HCT116 (cell line): ENCODE measurements at regions not wholly inside any gene's neighbourhood (a gene's known extent, or its start where the extent isn't known, plus 50 kb on each side); places are given as distances from the start of the nearest gene placed in this dataset.

Source experiments
- ATAC-seq: fragments of 200-7000 bp; cut with Tn5 transposase; 2 replicates; pipeline ENCODE4 v1.9.1; 2020; ENCODE audit warnings: mild to moderate bottlenecking, moderate library complexity
- BruUV-seq: library from RNA; stranded (reverse); fragments of 400-500 nt; replicated peaks from 2 replicates; lab custom pipeline; 2021; lab: Mats Ljungman, UMichigan
- CTCF ChIA-PET: fragments of 300-600 bp; sonication (Branson Sonifier 250); formaldehyde crosslinking; loops from one replicate; lab custom pipeline; 2021; ENCODE audit warnings: antibody characterized with exemption; lab: Charles Lee
- POLR2A ChIA-PET: fragments of 300-600, 350-600 bp; sonication (Branson Sonifier 250); formaldehyde crosslinking; loops from one replicate; lab custom pipeline; 2021; ENCODE audit warnings: antibody characterized with exemption; lab: Charles Lee
- RAD21 ChIA-PET, 2 experiments: fragments of 300-600 bp; sonication (Branson Sonifier 250); formaldehyde crosslinking; loops; one replicate each; lab custom pipeline; 2023; ENCODE audit warnings: low total read pairs in 2 of 2; ENCODE audit not compliant: uncharacterized antibody in 2 of 2, unreplicated experiment in 2 of 2, low non-redundant PET in 1 of 2; lab: Charles Lee
- DNase-seq: peaks from one replicate; pipeline ENCODE4 v3.0.0-alpha.2; 2010; ENCODE audit warnings: low read depth, low spot score
- H2AFZ ChIP-seq: fragments of 200-600 bp; shearing (Covaris generic), sonication (generic); 2 replicates; pipeline ENCODE4 v1.6.1; 2017; ENCODE audit warnings: low read depth, mixed run types, mixed read lengths, antibody characterized with exemption, low read length; ENCODE audit not compliant: poor library complexity, severe bottlenecking
- H3K27ac ChIP-seq: 2 replicates; pipeline ENCODE4 v1.5.1; 2012; ENCODE audit warnings: low read depth, low read length
- H3K27me3 ChIP-seq: fragments of 200-600 bp; sonication (generic); 2 replicates; pipeline ENCODE4 v1.6.1; 2016; ENCODE audit warnings: mixed run types, low read length, mixed read lengths; ENCODE audit not compliant: insufficient read depth
- H3K36me3 ChIP-seq, 2 experiments: fragments of 200-500 bp in 1 of 2; fragments of 200-600 bp in 1 of 2; sonication (Bioruptor generic) in 1 of 2; sonication (generic) in 1 of 2; 2 replicates each; pipeline versions ENCODE4 v1.5.1 to v1.6.1; 2014 to 2016; ENCODE audit warnings: low read length in 2 of 2, inconsistent platforms in 1 of 2, mixed read lengths in 1 of 2, mixed run types in 1 of 2; ENCODE audit not compliant: insufficient read depth in 2 of 2, control insufficient read depth in 1 of 2
- H3K4me1 ChIP-seq, 2 experiments: fragments of 200-600 bp in 1 of 2; sonication (generic) in 1 of 2; 2 replicates each; pipeline versions ENCODE4 v1.5.1 to v1.6.1; 2012 to 2017; ENCODE audit warnings: low read length in 2 of 2, inconsistent platforms in 1 of 2, mild to moderate bottlenecking in 1 of 2, mixed read lengths in 1 of 2, mixed run types in 1 of 2, moderate library complexity in 1 of 2; ENCODE audit not compliant: insufficient read depth in 2 of 2, control insufficient read depth in 1 of 2
- H3K4me2 ChIP-seq: fragments of 200-600 bp; sonication (generic); 2 replicates; pipeline ENCODE4 v1.6.1; 2017; ENCODE audit warnings: mixed run types, low read length, mixed read lengths
- H3K4me3 ChIP-seq, 2 experiments: fragments of 200-600 bp in 1 of 2; sonication (generic) in 1 of 2; replicated peaks in 1 of 2; 2 replicates each; pipeline ENCODE4 v1.5.1; 2011 to 2016; ENCODE audit warnings: low read length in 2 of 2, control low read depth in 1 of 2, low read depth in 1 of 2, mild to moderate bottlenecking in 1 of 2, mixed read lengths in 1 of 2, mixed run types in 1 of 2
- H3K79me2 ChIP-seq: fragments of 200-600 bp; sonication (generic); 2 replicates; pipeline ENCODE4 v1.6.1; 2017; ENCODE audit warnings: mild to moderate bottlenecking, mixed run types, low read length, moderate library complexity, mixed read lengths; ENCODE audit not compliant: insufficient read depth
- H3K9ac ChIP-seq: fragments of 200-600 bp; sonication (generic); 2 replicates; pipeline ENCODE4 v1.6.1; 2016; ENCODE audit warnings: low read length, mixed read lengths
- H3K9me2 ChIP-seq: fragments of 200-600 bp; sonication (generic), shearing (Covaris generic); 2 replicates; pipeline ENCODE4 v1.6.1; 2017; ENCODE audit warnings: mixed run types, mild to moderate bottlenecking, moderate library complexity; ENCODE audit not compliant: insufficient read depth
- H3K9me3 ChIP-seq, 2 experiments: fragments of 200-500 bp in 1 of 2; fragments of 200-600 bp in 1 of 2; sonication (Bioruptor generic) in 1 of 2; sonication (generic) in 1 of 2; 2 replicates each; pipeline ENCODE4 v1.6.1; 2014 to 2017; ENCODE audit warnings: low read length in 2 of 2, mixed read lengths in 2 of 2, inconsistent platforms in 1 of 2, low read depth in 1 of 2, mild to moderate bottlenecking in 1 of 2, mixed run types in 1 of 2, moderate library complexity in 1 of 2; ENCODE audit not compliant: control insufficient read depth in 1 of 2, insufficient read depth in 1 of 2
- H4K20me1 ChIP-seq: fragments of 200-600 bp; sonication (generic), shearing (Covaris generic); 2 replicates; pipeline ENCODE4 v1.6.1; 2017; ENCODE audit warnings: mixed run types, mild to moderate bottlenecking, moderate library complexity; ENCODE audit not compliant: insufficient read depth
- CBX3 ChIP-seq: IDR thresholded peaks from 2 replicates; pipeline ENCODE4 v1.6.1; 2012; ENCODE audit warnings: low read depth
- EGR1 ChIP-seq: IDR thresholded peaks from 2 replicates; pipeline ENCODE4 v1.6.1; 2012; ENCODE audit warnings: low read depth
- ELF1 ChIP-seq: IDR thresholded peaks from 2 replicates; pipeline ENCODE4 v1.6.1; 2012; ENCODE audit warnings: low read depth, borderline replicate concordance
- EZH2phosphoT487 ChIP-seq: fragments of 200-600 bp; IDR thresholded peaks from 2 replicates; pipeline ENCODE4 v1.6.1; 2018; ENCODE audit warnings: antibody characterized with exemption, borderline replicate concordance
- FOSL1 ChIP-seq: IDR thresholded peaks from 2 replicates; pipeline ENCODE4 v1.6.1; 2012; ENCODE audit warnings: low read depth
- JUND ChIP-seq: IDR thresholded peaks from 2 replicates; pipeline ENCODE4 v1.6.1; 2012
- MAX ChIP-seq: IDR thresholded peaks from 2 replicates; pipeline ENCODE4 v1.6.1; 2012
- POLR2A ChIP-seq: IDR thresholded peaks from 2 replicates; pipeline ENCODE4 v1.7.0; 2011; ENCODE audit warnings: borderline replicate concordance; ENCODE audit not compliant: insufficient read depth, insufficient read length; ENCODE audit errors: extremely low read depth
- SRF ChIP-seq: IDR thresholded peaks from 2 replicates; pipeline ENCODE4 v1.6.1; 2012; ENCODE audit warnings: low read depth
- YY1 ChIP-seq: IDR thresholded peaks from 2 replicates; pipeline ENCODE4 v1.6.1; 2011; ENCODE audit warnings: low read length, low read depth, moderate library complexity, mild to moderate bottlenecking; ENCODE audit not compliant: insufficient replicate concordance; ENCODE audit errors: extremely low read depth
- ZFX ChIP-seq: fragments of 450-650 bp; IDR thresholded peaks from 2 replicates; pipeline ENCODE4 v1.6.1; 2017
- intact Hi-C: fragments of 100-400 bp; cut with micrococcal nuclease; formaldehyde crosslinking; loops from 2 replicates; pipeline ENCODE4 v1.10.0; 2022
- TF ChIP-seq, protein P1 (sequence below), 3 experiments: fragments of 200-600 bp in 1 of 3; sonication (generic) in 1 of 3; IDR thresholded peaks in 2 of 3; conservative IDR thresholded peaks in 1 of 3; 2 replicates each; pipeline ENCODE4 v1.5.1; 2012 to 2017; ENCODE audit warnings: low read depth in 2 of 3, low read length in 2 of 3, antibody characterized with exemption in 1 of 3, borderline replicate concordance in 1 of 3, control low read depth in 1 of 3, mild to moderate bottlenecking in 1 of 3, mixed read lengths in 1 of 3, mixed run types in 1 of 3, moderate library complexity in 1 of 3; ENCODE audit not compliant: insufficient read depth in 1 of 3
- TF ChIP-seq, protein P2 (sequence below): IDR thresholded peaks from 2 replicates; pipeline ENCODE4 v1.6.1; 2012
- TF ChIP-seq, protein P3 (sequence below): IDR thresholded peaks from 2 replicates; pipeline ENCODE4 v1.6.1; 2011; ENCODE audit warnings: mild to moderate bottlenecking, low read length, moderate library complexity; ENCODE audit not compliant: insufficient replicate concordance; ENCODE audit errors: extremely low read depth

DNA sequence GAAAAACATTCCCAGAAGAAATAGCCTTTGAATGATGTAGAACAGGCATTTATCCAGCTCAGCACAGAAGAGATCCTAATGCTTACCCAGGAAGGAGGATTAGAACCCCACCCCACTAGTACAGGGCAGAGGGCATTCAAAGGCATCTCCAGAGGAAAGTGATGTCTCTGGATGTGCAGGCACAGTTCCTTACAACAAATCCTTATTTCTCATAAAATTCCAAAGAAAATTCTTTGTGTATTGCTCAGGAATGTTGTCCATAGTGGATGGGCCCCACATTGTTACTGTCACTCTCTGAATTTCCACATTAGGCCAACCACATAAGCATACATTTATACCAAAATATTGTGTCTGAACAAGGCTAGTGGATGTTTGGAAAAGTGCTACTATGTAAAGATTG lies 243.0 kb downstream of the ADRA2A start:
- no peaks in the 10 kb centered on the region for H3K4me1 ChIP-seq
- no peak overlapping the region for H2AFZ ChIP-seq
- no peak overlapping the region for H3K27ac ChIP-seq
- no peaks in the 10 kb centered on the region for H3K79me2 ChIP-seq
- no peak overlapping the region for H3K9ac ChIP-seq
- no peak overlapping the region for H3K4me2 ChIP-seq
- H3K36me3 ChIP-seq, result no peaks in the 10 kb centered on the region
- ChIA-PET POLR2A (no interaction called here), RAD21 (no interaction called here), CTCF (no interaction called here)
- no peak overlapping the region for H3K4me3 ChIP-seq
- H3K9me2 ChIP-seq, result no peaks in the 10 kb centered on the region
- peaks cover 37% of the 10 kb centered on the region for H3K27me3 ChIP-seq
- no peak for ATAC-seq
- intact Hi-C loops, result no loop called here
- H4K20me1 ChIP-seq, result no peaks in the 10 kb centered on the region
- no TSS peak for BruUV-seq
- TF ChIP-seq FOSL1, result no peak
- no peak for TF ChIP-seq EGR1
- TF ChIP-seq, protein P1, sequence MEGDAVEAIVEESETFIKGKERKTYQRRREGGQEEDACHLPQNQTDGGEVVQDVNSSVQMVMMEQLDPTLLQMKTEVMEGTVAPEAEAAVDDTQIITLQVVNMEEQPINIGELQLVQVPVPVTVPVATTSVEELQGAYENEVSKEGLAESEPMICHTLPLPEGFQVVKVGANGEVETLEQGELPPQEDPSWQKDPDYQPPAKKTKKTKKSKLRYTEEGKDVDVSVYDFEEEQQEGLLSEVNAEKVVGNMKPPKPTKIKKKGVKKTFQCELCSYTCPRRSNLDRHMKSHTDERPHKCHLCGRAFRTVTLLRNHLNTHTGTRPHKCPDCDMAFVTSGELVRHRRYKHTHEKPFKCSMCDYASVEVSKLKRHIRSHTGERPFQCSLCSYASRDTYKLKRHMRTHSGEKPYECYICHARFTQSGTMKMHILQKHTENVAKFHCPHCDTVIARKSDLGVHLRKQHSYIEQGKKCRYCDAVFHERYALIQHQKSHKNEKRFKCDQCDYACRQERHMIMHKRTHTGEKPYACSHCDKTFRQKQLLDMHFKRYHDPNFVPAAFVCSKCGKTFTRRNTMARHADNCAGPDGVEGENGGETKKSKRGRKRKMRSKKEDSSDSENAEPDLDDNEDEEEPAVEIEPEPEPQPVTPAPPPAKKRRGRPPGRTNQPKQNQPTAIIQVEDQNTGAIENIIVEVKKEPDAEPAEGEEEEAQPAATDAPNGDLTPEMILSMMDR (IDR thresholded peaks at IDR 0.05 in 2 of 3, conservative IDR thresholded peaks at IDR 0.05 in 1 of 3; ENCODE audit: borderline replicate concordance in 1 of 3, insufficient read depth in 1 of 3, low read depth in 2 of 3, low read length in 2 of 3), result no peak
- TF ChIP-seq MAX, result no peak
- TF ChIP-seq EZH2phosphoT487, result no peak
- TF ChIP-seq ZFX, result no peak
- TF ChIP-seq, protein P2, sequence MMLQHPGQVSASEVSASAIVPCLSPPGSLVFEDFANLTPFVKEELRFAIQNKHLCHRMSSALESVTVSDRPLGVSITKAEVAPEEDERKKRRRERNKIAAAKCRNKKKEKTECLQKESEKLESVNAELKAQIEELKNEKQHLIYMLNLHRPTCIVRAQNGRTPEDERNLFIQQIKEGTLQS, result no peak
- TF ChIP-seq POLR2A, result no peak
- no peak for TF ChIP-seq JUND
- TF ChIP-seq SRF, result no peak
- TF ChIP-seq YY1, result no peak
- TF ChIP-seq ELF1, result no peak
- TF ChIP-seq, protein P3, sequence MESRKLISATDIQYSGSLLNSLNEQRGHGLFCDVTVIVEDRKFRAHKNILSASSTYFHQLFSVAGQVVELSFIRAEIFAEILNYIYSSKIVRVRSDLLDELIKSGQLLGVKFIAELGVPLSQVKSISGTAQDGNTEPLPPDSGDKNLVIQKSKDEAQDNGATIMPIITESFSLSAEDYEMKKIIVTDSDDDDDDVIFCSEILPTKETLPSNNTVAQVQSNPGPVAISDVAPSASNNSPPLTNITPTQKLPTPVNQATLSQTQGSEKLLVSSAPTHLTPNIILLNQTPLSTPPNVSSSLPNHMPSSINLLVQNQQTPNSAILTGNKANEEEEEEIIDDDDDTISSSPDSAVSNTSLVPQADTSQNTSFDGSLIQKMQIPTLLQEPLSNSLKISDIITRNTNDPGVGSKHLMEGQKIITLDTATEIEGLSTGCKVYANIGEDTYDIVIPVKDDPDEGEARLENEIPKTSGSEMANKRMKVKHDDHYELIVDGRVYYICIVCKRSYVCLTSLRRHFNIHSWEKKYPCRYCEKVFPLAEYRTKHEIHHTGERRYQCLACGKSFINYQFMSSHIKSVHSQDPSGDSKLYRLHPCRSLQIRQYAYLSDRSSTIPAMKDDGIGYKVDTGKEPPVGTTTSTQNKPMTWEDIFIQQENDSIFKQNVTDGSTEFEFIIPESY, result no peak
- no peak for TF ChIP-seq CBX3
- no peaks in the 10 kb centered on the region for H3K9me3 ChIP-seq
- no peak for DNase-seq
